Stimulated activated CD4-positive, alpha-beta T cell treated with anti-CD3 and anti-CD28 coated beads, Interleukin-4, amount 100 ng/mL, for 1 hour (primary cell): ENCODE measurements at regions not wholly inside any gene's neighbourhood (a gene's known extent, or its start where the extent isn't known, plus 50 kb on each side); places are given as distances from the start of the nearest gene placed in this dataset.
"Not testable (repeated sequence)": the region's sequence is repeated elsewhere in the genome, so short reads cannot be mapped to it uniquely, and the experiment has no call there.

ENCODE experiments used
- DNase-seq: peaks from one replicate; pipeline ENCODE4 v3.0.0-alpha.2; 2020

- not testable (repeated sequence) for DNase-seq
Observed at GRCh38 chr3:99294092-99294491, 344.3 kb upstream of the COL8A1 start.

GRCh38 chr3:99287876-99288275 lies 350.5 kb upstream of the COL8A1 start:
- DNase-seq, result no peak

- no peak for DNase-seq
Observed at GRCh38 chr3:99286266-99286845, 352.0 kb upstream of the COL8A1 start.

GRCh38 chr3:99269606-99270351 lies 368.3 kb upstream of the DCBLD2 start:
- no peak for DNase-seq

GRCh38 chr3:99256788-99257187 lies 355.3 kb upstream of the DCBLD2 start:
- no peak for DNase-seq

GRCh38 chr3:99253963-99254355 lies 352.5 kb upstream of the DCBLD2 start:
- no peak for DNase-seq

GRCh38 chr3:99250821-99251355 lies 349.4 kb upstream of the DCBLD2 start:
- no peak for DNase-seq

GRCh38 chr3:99250272-99250671 lies 348.8 kb upstream of the DCBLD2 start:
- DNase-seq, result no peak

- DNase-seq, result no peak
Observed at GRCh38 chr3:99249627-99250026, 348.1 kb upstream of the DCBLD2 start.

GRCh38 chr3:99248913-99249312 lies 347.4 kb upstream of the DCBLD2 start:
- no peak for DNase-seq

- no peak for DNase-seq
Observed at GRCh38 chr3:99248130-99248529, 346.6 kb upstream of the DCBLD2 start.

GRCh38 chr3:99246010-99246654 lies 344.6 kb upstream of the DCBLD2 start:
- DNase-seq, result no peak

GRCh38 chr3:99242271-99242670 lies 340.8 kb upstream of the DCBLD2 start:
- no peak for DNase-seq

- DNase-seq, result no peak
Observed at GRCh38 chr3:99240700-99241099, 339.2 kb upstream of the DCBLD2 start.

GRCh38 chr3:99236576-99236975 lies 335.1 kb upstream of the DCBLD2 start:
- no peak for DNase-seq

GRCh38 chr3:99232696-99233095 lies 331.2 kb upstream of the DCBLD2 start:
- DNase-seq, result no peak

GRCh38 chr3:99218468-99218867 lies 317.0 kb upstream of the DCBLD2 start:
- no peak for DNase-seq

GRCh38 chr3:99212969-99213368 lies 311.5 kb upstream of the DCBLD2 start:
- no peak for DNase-seq

GRCh38 chr3:99211309-99211708 lies 309.8 kb upstream of the DCBLD2 start:
- DNase-seq, result no peak

- no peak for DNase-seq
Observed at GRCh38 chr3:99199021-99199420, 297.5 kb upstream of the DCBLD2 start.

- no peak for DNase-seq
Observed at GRCh38 chr3:99191186-99191585, 289.7 kb upstream of the DCBLD2 start.

GRCh38 chr3:99188936-99189335 lies 287.4 kb upstream of the DCBLD2 start:
- DNase-seq, result no peak

GRCh38 chr3:99186016-99186415 lies 284.5 kb upstream of the DCBLD2 start:
- DNase-seq, result no peak
